Endothelial cell of umbilical vein (primary cell): ENCODE measurements at regions not wholly inside any gene's neighbourhood (a gene's known extent, or its start where the extent isn't known, plus 50 kb on each side); places are given as distances from the start of the nearest gene placed in this dataset.

Source experiments
- BruUV-seq: library from RNA; stranded (reverse); fragments of 400-500 nt; replicated peaks from 2 replicates; lab custom pipeline; 2021; lab: Mats Ljungman, UMichigan
- CTCF ChIA-PET: fragments of 300-600, 350-600 bp; sonication (Branson Sonifier 250); formaldehyde crosslinking; loops from one replicate; lab custom pipeline; 2021; ENCODE audit warnings: antibody characterized with exemption, inconsistent platforms; lab: Charles Lee
- POLR2A ChIA-PET: fragments of 300-600, 350-600 bp; sonication (Branson Sonifier 250); formaldehyde crosslinking; loops from one replicate; lab custom pipeline; 2021; ENCODE audit warnings: antibody characterized with exemption, inconsistent platforms; lab: Charles Lee
- DNase-seq: peaks from one replicate; pipeline ENCODE4 v3.0.0-alpha.2; 2011; ENCODE audit warnings: low read depth, low spot score
- FAIRE-seq: peaks from 2 replicates; lab custom pipeline; 2011; peaks lifted over from hg19 to GRCh38; lab: Jason Lieb, UNC
- H2AFZ ChIP-seq: 2 replicates; pipeline ENCODE4 v1.6.0; 2012; ENCODE audit warnings: low read depth, low read length, control low read depth, inconsistent platforms
- H3K27ac ChIP-seq: 2 replicates; pipeline ENCODE4 v1.5.1; 2011; ENCODE audit warnings: low read depth, mild to moderate bottlenecking, control low read depth, low read length, moderate library complexity; ENCODE audit not compliant: insufficient read depth
- H3K27me3 ChIP-seq, 2 experiments: 2 replicates each; pipeline versions ENCODE4 v1.6.0 to v1.6.1; 2011; ENCODE audit warnings: low read length in 2 of 2, mixed read lengths in 1 of 2; ENCODE audit not compliant: control insufficient read depth in 2 of 2, insufficient read depth in 2 of 2
- H3K36me3 ChIP-seq, 2 experiments: 2 replicates in 1 of 2; 3 replicates in 1 of 2; pipeline ENCODE4 v1.5.1; 2011; ENCODE audit warnings: low read length in 2 of 2, mild to moderate bottlenecking in 1 of 2, moderate library complexity in 1 of 2; ENCODE audit not compliant: control insufficient read depth in 2 of 2, insufficient read depth in 2 of 2; ENCODE audit errors: extremely low read depth in 1 of 2
- H3K4me1 ChIP-seq: 3 replicates; pipeline ENCODE4 v1.5.1; 2011; ENCODE audit warnings: mild to moderate bottlenecking, low read length; ENCODE audit not compliant: control insufficient read depth, insufficient read depth; ENCODE audit errors: extremely low read depth
- H3K4me2 ChIP-seq: 2 replicates; pipeline ENCODE4 v1.6.1; 2011; ENCODE audit warnings: low read length, control low read depth, mixed read lengths; ENCODE audit not compliant: insufficient read depth
- H3K4me3 ChIP-seq, 3 experiments: fragments of 200-600 bp in 1 of 3; sonication (generic), shearing (Covaris generic) in 1 of 3; replicated peaks in 1 of 3; 2 replicates each; pipeline ENCODE4 v1.5.1; 2011 to 2016; ENCODE audit warnings: control low read depth in 3 of 3, low read length in 3 of 3, mild to moderate bottlenecking in 2 of 3, inconsistent platforms in 1 of 3, low read depth in 1 of 3, moderate library complexity in 1 of 3; ENCODE audit not compliant: insufficient read depth in 1 of 3
- H3K79me2 ChIP-seq: 2 replicates; pipeline ENCODE4 v1.6.0; 2012; ENCODE audit warnings: low read length, inconsistent platforms; ENCODE audit not compliant: control insufficient read depth, insufficient read depth
- H3K9ac ChIP-seq: replicated peaks from 2 replicates; pipeline ENCODE3; 2011; ENCODE audit warnings: low read length, control low read depth; ENCODE audit not compliant: insufficient read depth; ENCODE audit errors: extremely low read depth
- H3K9me1 ChIP-seq: replicated peaks from 3 replicates; pipeline ENCODE4 v1.6.0; 2011; ENCODE audit warnings: mild to moderate bottlenecking, low read length; ENCODE audit not compliant: control insufficient read depth, insufficient read depth; ENCODE audit errors: extremely low read depth
- H3K9me3 ChIP-seq: replicated peaks from 2 replicates; pipeline ENCODE4 v1.5.1; 2012; ENCODE audit warnings: low read length, inconsistent platforms; ENCODE audit not compliant: control insufficient read depth, insufficient read depth
- H4K20me1 ChIP-seq: replicated peaks from 2 replicates; pipeline ENCODE3; 2011; ENCODE audit warnings: mild to moderate bottlenecking, low read length; ENCODE audit not compliant: control insufficient read depth, insufficient read depth; ENCODE audit errors: extremely low read depth
- CTCF ChIP-seq, 2 donors: IDR thresholded peaks; 1 replicate in 1 of 2; 2 replicates in 1 of 2; pipeline ENCODE4 v1.5.1; 2011; ENCODE audit warnings: low read length in 2 of 2, mild to moderate bottlenecking in 2 of 2, moderate library complexity in 2 of 2, control low read depth in 1 of 2, inconsistent platforms in 1 of 2, low read depth in 1 of 2; ENCODE audit not compliant: insufficient read depth in 1 of 2; ENCODE audit errors: extremely low read depth in 1 of 2
- EZH2 ChIP-seq: IDR thresholded peaks from 2 replicates; pipeline ENCODE4 v1.6.1; 2012; ENCODE audit warnings: borderline replicate concordance, low read depth, mild to moderate bottlenecking, moderate library complexity, low read length, inconsistent platforms; ENCODE audit not compliant: severe bottlenecking
- FOS ChIP-seq: IDR thresholded peaks from 2 replicates; pipeline ENCODE4 v1.6.1; 2011; ENCODE audit warnings: mild to moderate bottlenecking, low read length, moderate library complexity, borderline replicate concordance; ENCODE audit not compliant: insufficient read depth
- GATA2 ChIP-seq: IDR thresholded peaks from 2 replicates; pipeline ENCODE4 v1.7.0; 2011; ENCODE audit warnings: low read depth, mild to moderate bottlenecking, moderate library complexity, mixed read lengths, low read length; ENCODE audit not compliant: insufficient read length, insufficient read depth
- JUN ChIP-seq: IDR thresholded peaks from 2 replicates; pipeline ENCODE4 v1.6.1; 2011; ENCODE audit warnings: borderline replicate concordance, low read depth; ENCODE audit not compliant: insufficient read length, insufficient read depth
- MAX ChIP-seq: IDR thresholded peaks from 2 replicates; pipeline ENCODE4 v1.6.1; 2011; ENCODE audit not compliant: insufficient read depth, insufficient read length
- MYC ChIP-seq: IDR thresholded peaks from one replicate; pipeline ENCODE4 v1.6.1; 2011; ENCODE audit warnings: mild to moderate bottlenecking, low read depth, low read length
- POLR2A ChIP-seq: IDR thresholded peaks from 2 replicates; pipeline ENCODE4 v1.6.1; 2012; ENCODE audit warnings: low read depth, mild to moderate bottlenecking, control low read depth, low read length
- POLR2AphosphoS5 ChIP-seq: IDR thresholded peaks from 2 replicates; pipeline ENCODE4 v1.6.1; 2012; ENCODE audit warnings: low read depth, mild to moderate bottlenecking, control low read depth, low read length, moderate library complexity; ENCODE audit not compliant: insufficient read depth
- dilution Hi-C: fragments of 300-500 bp; cut with MboI; formaldehyde crosslinking; loops from one replicate; pipeline ENCODE4 v1.15.0; 2019; ENCODE audit warnings: low sequenced_read_pairs; ENCODE audit not compliant: extremely low pct_ligation_motif_present
- intact Hi-C: fragments of 100-400 bp; cut with micrococcal nuclease; formaldehyde crosslinking; loops from one replicate; pipeline ENCODE4 v1.10.0; 2022

- Histone ChIP-seq H2AFZ (no peak overlapping the region), H3K4me3 (no peak overlapping the region), H3K36me3 (no peaks in the 10 kb centered on the region), H3K79me2 (no peaks in the 10 kb centered on the region), H3K9me3 (no peaks in the 10 kb centered on the region), H3K4me2 (no peak overlapping the region), H3K27me3 (no peaks in the 10 kb centered on the region), H4K20me1 (no peaks in the 10 kb centered on the region), H3K27ac (no peak overlapping the region), H3K9ac (no peak overlapping the region), H3K4me1 (no peaks in the 10 kb centered on the region), H3K9me1 (no peaks in the 10 kb centered on the region)
- no TSS peak for BruUV-seq
- DNase-seq, result no peak
- ChIA-PET POLR2A (no interaction called here), CTCF (no interaction called here)
- dilution Hi-C loops (no loop called here), intact Hi-C loops (no loop called here)
- TF ChIP-seq MAX, result no peak
- no peak for TF ChIP-seq POLR2AphosphoS5
- TF ChIP-seq GATA2, result no peak
- no peak for TF ChIP-seq JUN
- TF ChIP-seq CTCF (IDR thresholded peaks at IDR 0.05; ENCODE audit: extremely low read depth in 1 of 2, insufficient read depth in 1 of 2, low read depth in 1 of 2, low read length in 2 of 2), result no peak
- no peak for TF ChIP-seq EZH2
- TF ChIP-seq POLR2A, result no peak
- no peak for TF ChIP-seq FOS
- no peak for TF ChIP-seq MYC
- FAIRE-seq, result no peak
These were observed 253.3 kb downstream of the NAP1L3 start for GRCh38 chrX:93420090-93420489.
